T follicular helper cell (primary cell): ENCODE measurements at regions not wholly inside any gene's neighbourhood (a gene's known extent, or its start where the extent isn't known, plus 50 kb on each side); places are given as distances from the start of the nearest gene placed in this dataset.

Experiments
- DNase-seq: peaks from one replicate; pipeline ENCODE4 v3.0.0-alpha.2; 2020; ENCODE audit warnings: low read depth

- DNase-seq: no peak
These were observed 213.7 kb downstream of the TRIB2 start for GRCh38 chr2:12930391-12930790.

- no peak for DNase-seq
These were observed 214.6 kb downstream of the TRIB2 start for GRCh38 chr2:12931186-12931844.

- no peak for DNase-seq
These were observed 215.5 kb downstream of the TRIB2 start for GRCh38 chr2:12932192-12932591.

GRCh38 chr2:12934146-12934756 is 217.5 kb downstream of the TRIB2 start:
- no peak for DNase-seq

GRCh38 chr2:12935222-12935621 is 218.5 kb downstream of the TRIB2 start:
- DNase-seq: no peak

- no peak for DNase-seq
These were observed 219.1 kb downstream of the TRIB2 start for GRCh38 chr2:12935796-12936195.

GRCh38 chr2:12941203-12941602 is 224.5 kb downstream of the TRIB2 start:
- DNase-seq: no peak

GRCh38 chr2:12948231-12948960 is 231.7 kb downstream of the TRIB2 start:
- DNase-seq: no peak

GRCh38 chr2:12948961-12949353 is 232.2 kb downstream of the TRIB2 start:
- DNase-seq: no peak

- DNase-seq: no peak
These were observed 232.7 kb downstream of the TRIB2 start for GRCh38 chr2:12949406-12949805.

- DNase-seq: no peak
These were observed 233.4 kb downstream of the TRIB2 start for GRCh38 chr2:12950174-12950573.

GRCh38 chr2:12950957-12951656 is 234.4 kb downstream of the TRIB2 start:
- no peak for DNase-seq

GRCh38 chr2:12951657-12951973 is 234.9 kb downstream of the TRIB2 start:
- no peak for DNase-seq

GRCh38 chr2:12953596-12953995 is 236.9 kb downstream of the TRIB2 start:
- no peak for DNase-seq

GRCh38 chr2:12955864-12956263 is 239.1 kb downstream of the TRIB2 start:
- no peak for DNase-seq

- DNase-seq: no peak
These were observed 240.5 kb downstream of the TRIB2 start for GRCh38 chr2:12957251-12957650.

GRCh38 chr2:12959935-12960334 is 243.2 kb downstream of the TRIB2 start:
- DNase-seq: no peak

GRCh38 chr2:12960671-12961070 is 243.9 kb downstream of the TRIB2 start:
- DNase-seq: no peak

GRCh38 chr2:12964904-12965539 is 248.3 kb downstream of the TRIB2 start:
- no peak for DNase-seq

- no peak for DNase-seq
These were observed 249.0 kb downstream of the TRIB2 start for GRCh38 chr2:12965540-12966269.

GRCh38 chr2:12967804-12968203 is 251.1 kb downstream of the TRIB2 start:
- DNase-seq: no peak

- no peak for DNase-seq
These were observed 251.7 kb downstream of the TRIB2 start for GRCh38 chr2:12968399-12968798.
